HepG2 (cell line): ENCODE measurements at regions not wholly inside any gene's neighbourhood (a gene's known extent, or its start where the extent isn't known, plus 50 kb on each side); places are given as distances from the start of the nearest gene placed in this dataset.

ENCODE experiments used
- SRSF9 ChIP-seq: fragments of 200-400 bp; formaldehyde crosslinking; IDR thresholded peaks from 2 replicates; pipeline ENCODE4 v1.6.1; 2018; ENCODE audit warnings: borderline replicate concordance, mild to moderate bottlenecking, low read depth, low read length; ENCODE audit not compliant: insufficient read depth, poor library complexity, severe bottlenecking
- ZNF800 ChIP-seq: sonication (generic); formaldehyde crosslinking; IDR thresholded peaks from 2 replicates; pipeline ENCODE4 v1.4.0; 2020; ENCODE audit warnings: missing genetic modification reagents

GRCh38 chr12:64556231-64556630 lies 54.1 kb upstream of the RASSF3 start:
- TF ChIP-seq ZNF800, result no peak
- TF ChIP-seq SRSF9, result no peak
